ENCODE measurements at regions not wholly inside any gene's neighbourhood (a gene's known extent, or its start where the extent isn't known, plus 50 kb on each side); places are given as distances from the start of the nearest gene placed in this dataset.
"Not testable (repeated sequence)": the region's sequence is repeated elsewhere in the genome, so short reads cannot be mapped to it uniquely, and the experiment has no call there.

- DNase-seq (ENCODE audit: low read depth, low spot score) = no peak
- Histone ChIP-seq H3K36me3 (ENCODE audit: insufficient read depth, insufficient read length, low read length) (no peaks in the 10 kb centered on the region), H3K9me3 (ENCODE audit: insufficient read depth, low read length) (peaks cover 8% of the 10 kb centered on the region; the same call in 1 of the 2 replicates), H3K27me3 (ENCODE audit: insufficient read depth, insufficient read length) (no peaks in the 10 kb centered on the region), H3K4me1 (ENCODE audit: insufficient read depth, insufficient read length) (peaks cover 4% of the 10 kb centered on the region), H3K9ac (ENCODE audit: insufficient read length, low read depth) (no peak overlapping the region), H3K4me3 (ENCODE audit: insufficient read length, low read depth) (no peak overlapping the region)
- TF ChIP-seq SUZ12 (IDR thresholded peaks at IDR 0.05; ENCODE audit: extremely low read depth, insufficient read depth, insufficient read length) = no peak
- no peak for TF ChIP-seq ZNF274 (IDR thresholded peaks at IDR 0.05; ENCODE audit: low read depth, low read length)
- TF ChIP-seq YY1 (IDR thresholded peaks at IDR 0.05; ENCODE audit: insufficient read depth, insufficient read length) = no peak
Measured at GRCh38 chr2:238722883-238723282, 125.0 kb upstream of the TWIST2 start.

- not testable (repeated sequence) for H3K9me3 ChIP-seq (ENCODE audit: insufficient read depth, low read length); H3K27me3 ChIP-seq (ENCODE audit: insufficient read depth, insufficient read length); H3K4me3 ChIP-seq (ENCODE audit: insufficient read length, low read depth); H3K36me3 ChIP-seq (ENCODE audit: insufficient read depth, insufficient read length, low read length); H3K4me1 ChIP-seq (ENCODE audit: insufficient read depth, insufficient read length); H3K9ac ChIP-seq (ENCODE audit: insufficient read length, low read depth); DNase-seq (ENCODE audit: low read depth, low spot score)
Measured at GRCh38 chr2:238723740-238724320, 124.1 kb upstream of the TWIST2 start.

- H3K27me3 ChIP-seq (ENCODE audit: insufficient read depth, insufficient read length) = no peaks in the 10 kb centered on the region
- TF ChIP-seq ZNF274 (IDR thresholded peaks at IDR 0.05; ENCODE audit: low read depth, low read length) = no peak
- TF ChIP-seq YY1 (IDR thresholded peaks at IDR 0.05; ENCODE audit: insufficient read depth, insufficient read length) = no peak
- TF ChIP-seq SUZ12 (IDR thresholded peaks at IDR 0.05; ENCODE audit: extremely low read depth, insufficient read depth, insufficient read length) = no peak
- H3K9me3 ChIP-seq (ENCODE audit: insufficient read depth, low read length) = peaks cover 8% of the 10 kb centered on the region; the same call in 1 of the 2 replicates
Measured at GRCh38 chr2:238724728-238725127, 123.2 kb upstream of the TWIST2 start.

GRCh38 chr2:238725298-238725697 lies 122.6 kb upstream of the TWIST2 start:
- Histone ChIP-seq H3K27me3 (ENCODE audit: insufficient read depth, insufficient read length) (no peaks in the 10 kb centered on the region), H3K9me3 (ENCODE audit: insufficient read depth, low read length) (peaks cover 8% of the 10 kb centered on the region; the same call in 1 of the 2 replicates), H3K4me3 (ENCODE audit: insufficient read length, low read depth) (no peak overlapping the region), H3K9ac (ENCODE audit: insufficient read length, low read depth) (no peak overlapping the region), H3K4me1 (ENCODE audit: insufficient read depth, insufficient read length) (peaks cover 14% of the 10 kb centered on the region), H3K36me3 (ENCODE audit: insufficient read depth, insufficient read length, low read length) (no peaks in the 10 kb centered on the region)
- no peak for TF ChIP-seq SUZ12 (IDR thresholded peaks at IDR 0.05; ENCODE audit: extremely low read depth, insufficient read depth, insufficient read length)
- TF ChIP-seq ZNF274 (IDR thresholded peaks at IDR 0.05; ENCODE audit: low read depth, low read length) = no peak
- no peak for TF ChIP-seq YY1 (IDR thresholded peaks at IDR 0.05; ENCODE audit: insufficient read depth, insufficient read length)
- DNase-seq (ENCODE audit: low read depth, low spot score) = no peak

More at GRCh38 chr2:238724728-238725127, 123.2 kb upstream of the TWIST2 start:
- H3K4me1 ChIP-seq (ENCODE audit: insufficient read depth, insufficient read length) = peaks cover 11% of the 10 kb centered on the region
- H3K36me3 ChIP-seq (ENCODE audit: insufficient read depth, insufficient read length, low read length) = no peaks in the 10 kb centered on the region
- no peak overlapping the region for H3K4me3 ChIP-seq (ENCODE audit: insufficient read length, low read depth)
- H3K9ac ChIP-seq (ENCODE audit: insufficient read length, low read depth) = no peak overlapping the region
- DNase-seq (ENCODE audit: low read depth, low spot score) = no peak

- Histone ChIP-seq H3K36me3 (ENCODE audit: insufficient read depth, insufficient read length, low read length) (no peaks in the 10 kb centered on the region), H3K9ac (ENCODE audit: insufficient read length, low read depth) (no peak overlapping the region), H3K27me3 (ENCODE audit: insufficient read depth, insufficient read length) (no peaks in the 10 kb centered on the region), H3K9me3 (ENCODE audit: insufficient read depth, low read length) (peaks cover 8% of the 10 kb centered on the region; the same call in 1 of the 2 replicates), H3K4me1 (ENCODE audit: insufficient read depth, insufficient read length) (peaks cover 11% of the 10 kb centered on the region), H3K4me3 (ENCODE audit: insufficient read length, low read depth) (no peak overlapping the region)
- TF ChIP-seq SUZ12 (IDR thresholded peaks at IDR 0.05; ENCODE audit: extremely low read depth, insufficient read depth, insufficient read length) (no peak), ZNF274 (IDR thresholded peaks at IDR 0.05; ENCODE audit: low read depth, low read length) (no peak), YY1 (IDR thresholded peaks at IDR 0.05; ENCODE audit: insufficient read depth, insufficient read length) (no peak)
- DNase-seq (ENCODE audit: low read depth, low spot score) = no peak
Measured at GRCh38 chr2:238726670-238727584, 121.0 kb upstream of the TWIST2 start.

- H3K27me3 ChIP-seq (ENCODE audit: insufficient read depth, insufficient read length) = no peaks in the 10 kb centered on the region
- TF ChIP-seq ZNF274 (IDR thresholded peaks at IDR 0.05; ENCODE audit: low read depth, low read length) = no peak
- TF ChIP-seq SUZ12 (IDR thresholded peaks at IDR 0.05; ENCODE audit: extremely low read depth, insufficient read depth, insufficient read length) = no peak
- no peak for TF ChIP-seq YY1 (IDR thresholded peaks at IDR 0.05; ENCODE audit: insufficient read depth, insufficient read length)
- H3K9ac ChIP-seq (ENCODE audit: insufficient read length, low read depth) = no peak overlapping the region
- no peak for DNase-seq (ENCODE audit: low read depth, low spot score)
- H3K9me3 ChIP-seq (ENCODE audit: insufficient read depth, low read length) = 0 out of 2 replicates have a peak, but pooled peaks cover under 1% of the 10 kb centered on the region
- no peak overlapping the region for H3K4me3 ChIP-seq (ENCODE audit: insufficient read length, low read depth)
- no peaks in the 10 kb centered on the region for H3K36me3 ChIP-seq (ENCODE audit: insufficient read depth, insufficient read length, low read length)
- H3K4me1 ChIP-seq (ENCODE audit: insufficient read depth, insufficient read length) = peaks cover 11% of the 10 kb centered on the region
Measured at GRCh38 chr2:238727585-238728329, 120.1 kb upstream of the TWIST2 start.

Data from NT2/D1 (cell line).